ENCODE measurements at regions not wholly inside any gene's neighbourhood (a gene's known extent, or its start where the extent isn't known, plus 50 kb on each side); places are given as distances from the start of the nearest gene placed in this dataset.
"Not testable (repeated sequence)": the region's sequence is repeated elsewhere in the genome, so short reads cannot be mapped to it uniquely, and the experiment has no call there.

DNA sequence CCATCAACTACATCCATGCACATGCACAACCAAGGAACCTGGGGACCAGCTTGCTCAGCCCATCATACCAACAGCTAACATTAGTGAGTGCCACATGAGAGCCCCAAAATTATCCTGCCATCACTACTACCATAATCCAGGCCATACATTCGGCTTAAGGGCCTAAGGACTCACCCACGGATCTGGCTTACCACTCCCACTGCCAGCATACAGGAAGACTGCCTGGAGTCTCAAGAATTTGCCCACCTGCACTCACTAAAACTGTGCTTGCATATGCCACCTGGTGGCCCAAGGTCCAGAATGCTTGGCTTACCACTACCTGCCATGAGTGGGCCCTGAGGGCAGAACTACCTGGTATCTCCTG is 1562.9 kb upstream of the PRR20A start:
- H3K4me1 ChIP-seq (ENCODE audit: control insufficient read depth, insufficient read depth, low read length, poor library complexity, severe bottlenecking) = no peaks in the 10 kb centered on the region
- Mint-ChIP-seq H3K27ac (no peak overlapping the region), H3K9me3 (peaks cover 0 to 27% (median 6%) of the 10 kb centered on the region in 7 donors), H3K36me3 (no peaks in the 10 kb centered on the region), H3K4me1 (no peaks in the 10 kb centered on the region), H3K4me3 (no peak overlapping the region), H3K27me3 (no peaks in the 10 kb centered on the region)
- no peak for ATAC-seq (ENCODE audit: low read depth in 2 of 2)
- H3K27me3 ChIP-seq (ENCODE audit: control insufficient read depth, insufficient read depth, low read length) = no peaks in the 10 kb centered on the region
- H3K27ac ChIP-seq (ENCODE audit: insufficient read depth, low read length, poor library complexity, severe bottlenecking) = no peak overlapping the region
- no peaks in the 10 kb centered on the region for H3K36me3 ChIP-seq (ENCODE audit: control insufficient read depth, insufficient read depth, low read length)
- no peak overlapping the region for H3K4me3 ChIP-seq (ENCODE audit: low read depth, low read length)
- H3K9me3 ChIP-seq (ENCODE audit: control insufficient read depth in 2 of 2, low read length in 2 of 2) = peaks cover 0 to 16% of the 10 kb centered on the region in 2 experiments
- DNase-seq = no peak

DNA sequence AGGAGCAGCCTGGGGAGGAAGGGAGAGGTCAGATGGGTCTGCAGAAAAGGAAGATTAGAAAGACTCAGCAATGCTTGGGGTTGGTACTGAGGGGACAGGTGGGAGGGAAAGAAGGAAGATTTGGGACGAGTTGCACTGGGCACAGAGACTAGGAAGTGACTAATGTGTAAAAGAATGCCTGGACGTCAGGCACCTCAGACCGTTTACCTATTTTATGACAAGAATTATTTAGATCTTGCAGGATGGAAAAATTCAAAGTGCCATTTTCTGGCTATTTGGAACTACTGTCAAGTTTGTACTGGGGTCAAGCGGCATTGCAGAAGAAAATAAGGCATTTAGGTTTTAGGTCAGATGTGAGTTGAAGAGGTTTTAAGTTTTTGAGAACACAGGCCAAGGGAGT is 1558.4 kb upstream of the PRR20A start:
- not testable (repeated sequence) for H3K27me3 ChIP-seq (ENCODE audit: control insufficient read depth, insufficient read depth, low read length); H3K36me3 ChIP-seq (ENCODE audit: control insufficient read depth, insufficient read depth, low read length); H3K27ac ChIP-seq (ENCODE audit: insufficient read depth, low read length, poor library complexity, severe bottlenecking); H3K4me1 ChIP-seq (ENCODE audit: control insufficient read depth, insufficient read depth, low read length, poor library complexity, severe bottlenecking); H3K27me3 Mint-ChIP-seq; H3K4me3 Mint-ChIP-seq; H3K27ac Mint-ChIP-seq; DNase-seq; H3K36me3 Mint-ChIP-seq; ATAC-seq (ENCODE audit: low read depth in 2 of 2); H3K4me3 ChIP-seq (ENCODE audit: low read depth, low read length); H3K9me3 ChIP-seq (ENCODE audit: control insufficient read depth in 2 of 2, low read length in 2 of 2); H3K4me1 Mint-ChIP-seq
- H3K9me3 Mint-ChIP-seq = peaks cover 2 to 31% (median 11%) of the 10 kb centered on the region in 7 donors

DNA sequence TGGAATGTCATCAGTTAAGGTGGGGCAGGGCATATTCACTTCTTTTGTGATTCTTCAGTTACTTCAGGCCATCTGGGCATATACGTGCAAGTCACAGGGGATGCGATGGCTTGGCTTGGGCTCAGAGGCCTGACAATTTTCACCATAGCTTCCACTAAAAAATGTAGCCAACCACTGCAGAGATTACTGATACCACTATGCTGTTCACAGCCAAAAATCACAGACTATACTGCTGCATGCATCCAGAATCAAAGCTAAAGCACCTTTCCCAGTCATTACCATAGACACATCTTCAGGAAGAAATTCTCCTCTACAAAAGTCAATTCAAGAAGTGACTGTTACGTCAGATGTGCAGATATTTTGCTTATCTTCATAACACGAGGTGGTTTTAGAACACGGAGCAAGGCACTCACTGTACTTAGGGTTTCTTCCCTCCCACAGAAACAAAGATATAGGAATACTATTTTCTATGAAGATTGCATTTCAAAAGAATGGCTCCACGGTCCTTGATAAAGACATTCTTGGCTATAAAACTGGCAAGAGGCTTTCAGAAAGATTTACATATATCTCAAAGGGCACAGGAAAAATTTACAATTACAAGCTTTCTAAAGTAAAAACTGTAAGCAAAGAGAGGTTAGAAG is 1556.6 kb upstream of the PRR20A start:
- H3K4me1 ChIP-seq (ENCODE audit: control insufficient read depth, insufficient read depth, low read length, poor library complexity, severe bottlenecking) = no peaks in the 10 kb centered on the region
- H3K36me3 ChIP-seq (ENCODE audit: control insufficient read depth, insufficient read depth, low read length) = no peaks in the 10 kb centered on the region
- H3K9me3 Mint-ChIP-seq = peaks cover 2 to 27% (median 6%) of the 10 kb centered on the region in 7 donors
- H3K27me3 ChIP-seq (ENCODE audit: control insufficient read depth, insufficient read depth, low read length) = no peaks in the 10 kb centered on the region
- no peak for DNase-seq
- no peak overlapping the region for H3K27ac Mint-ChIP-seq
- no peak overlapping the region for H3K4me3 Mint-ChIP-seq
- no peak overlapping the region for H3K27ac ChIP-seq (ENCODE audit: insufficient read depth, low read length, poor library complexity, severe bottlenecking)
- H3K27me3 Mint-ChIP-seq = no peaks in the 10 kb centered on the region
- H3K4me3 ChIP-seq (ENCODE audit: low read depth, low read length) = no peak overlapping the region
- H3K36me3 Mint-ChIP-seq = no peaks in the 10 kb centered on the region
- H3K4me1 Mint-ChIP-seq = no peaks in the 10 kb centered on the region
- peaks cover 0 to 4% of the 10 kb centered on the region in 2 experiments for H3K9me3 ChIP-seq (ENCODE audit: control insufficient read depth in 2 of 2, low read length in 2 of 2)
- no peak for ATAC-seq (ENCODE audit: low read depth in 2 of 2)

DNA sequence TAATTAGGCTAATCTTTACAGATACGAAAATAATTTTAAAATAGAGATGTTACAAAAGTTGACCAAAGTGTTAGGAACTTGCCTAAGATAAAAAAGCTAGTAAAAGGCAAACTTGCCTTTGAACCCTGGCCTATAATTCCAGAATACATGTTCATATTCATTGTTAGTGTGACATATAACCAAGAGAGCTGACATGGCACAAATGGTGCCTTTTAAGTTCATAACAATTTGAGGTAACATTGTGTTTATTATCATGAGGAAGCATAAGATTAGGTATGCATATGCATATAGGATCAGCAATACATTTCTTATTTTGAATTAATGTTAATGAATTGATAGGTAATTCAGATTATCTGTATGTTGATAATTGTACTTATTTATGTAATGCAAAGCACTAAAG is 1537.9 kb upstream of the PRR20A start:
- no peaks in the 10 kb centered on the region for H3K4me1 Mint-ChIP-seq
- ATAC-seq (ENCODE audit: low read depth in 2 of 2) = no peak
- no peak for DNase-seq
- H3K9me3 ChIP-seq (ENCODE audit: control insufficient read depth in 2 of 2, low read length in 2 of 2) = peaks cover 0 to 12% of the 10 kb centered on the region in 2 experiments
- no peaks in the 10 kb centered on the region for H3K36me3 ChIP-seq (ENCODE audit: control insufficient read depth, insufficient read depth, low read length)
- no peak overlapping the region for H3K4me3 ChIP-seq (ENCODE audit: low read depth, low read length)
- no peaks in the 10 kb centered on the region for H3K4me1 ChIP-seq (ENCODE audit: control insufficient read depth, insufficient read depth, low read length, poor library complexity, severe bottlenecking)
- no peak overlapping the region for H3K27ac Mint-ChIP-seq
- H3K27me3 Mint-ChIP-seq = no peaks in the 10 kb centered on the region
- H3K4me3 Mint-ChIP-seq = no peak overlapping the region
- H3K36me3 Mint-ChIP-seq = no peaks in the 10 kb centered on the region
- H3K9me3 Mint-ChIP-seq = peaks cover 0 to 10% (median 0%) of the 10 kb centered on the region in 7 donors
- H3K27ac ChIP-seq (ENCODE audit: insufficient read depth, low read length, poor library complexity, severe bottlenecking) = no peak overlapping the region
- no peaks in the 10 kb centered on the region for H3K27me3 ChIP-seq (ENCODE audit: control insufficient read depth, insufficient read depth, low read length)

DNA sequence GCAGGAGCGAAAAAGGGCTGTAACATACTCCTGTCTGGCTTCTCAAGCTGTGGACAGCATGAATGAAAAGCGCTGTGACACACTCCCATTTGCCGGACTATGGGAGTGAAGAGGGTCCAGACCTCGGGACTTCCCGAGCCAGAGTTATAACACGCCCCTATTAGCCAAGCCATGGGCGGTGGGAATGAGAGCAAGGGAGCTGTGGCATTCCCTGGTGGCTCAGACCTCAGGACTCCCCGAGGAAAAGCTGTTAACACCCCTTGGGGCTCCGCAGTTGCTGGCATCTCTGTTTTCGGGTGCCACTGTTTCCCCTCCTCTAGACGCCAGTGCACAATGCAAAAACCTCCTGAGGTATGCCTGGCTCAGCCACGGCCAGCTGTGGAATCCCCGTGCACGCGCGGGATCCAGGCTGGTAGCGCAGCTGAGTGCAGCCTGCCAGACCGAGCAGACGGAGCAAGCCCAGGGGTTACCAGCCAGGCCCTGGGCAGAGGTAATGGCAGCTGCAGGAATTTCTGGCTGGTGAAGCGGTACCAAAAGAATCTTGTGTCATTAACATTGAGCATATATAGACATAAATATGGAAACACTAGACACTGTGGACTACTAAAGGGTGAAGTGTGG is 1534.6 kb upstream of the PRR20A start:
- Histone ChIP-seq H3K27me3 (ENCODE audit: control insufficient read depth, insufficient read depth, low read length) (no peaks in the 10 kb centered on the region), H3K27ac (ENCODE audit: insufficient read depth, low read length, poor library complexity, severe bottlenecking) (no peak overlapping the region), H3K36me3 (ENCODE audit: control insufficient read depth, insufficient read depth, low read length) (no peaks in the 10 kb centered on the region), H3K4me1 (ENCODE audit: control insufficient read depth, insufficient read depth, low read length, poor library complexity, severe bottlenecking) (no peaks in the 10 kb centered on the region), H3K4me3 (ENCODE audit: low read depth, low read length) (no peak overlapping the region), H3K9me3 (ENCODE audit: control insufficient read depth in 2 of 2, low read length in 2 of 2) (peaks cover 0 to 12% of the 10 kb centered on the region in 2 experiments)
- no peaks in the 10 kb centered on the region for H3K27me3 Mint-ChIP-seq
- H3K4me1 Mint-ChIP-seq = no peaks in the 10 kb centered on the region
- no peak overlapping the region for H3K4me3 Mint-ChIP-seq
- H3K9me3 Mint-ChIP-seq = peaks cover 0 to 12% (median 0%) of the 10 kb centered on the region in 7 donors
- no peak for DNase-seq
- no peaks in the 10 kb centered on the region for H3K36me3 Mint-ChIP-seq
- ATAC-seq (ENCODE audit: low read depth in 2 of 2) = no peak
- H3K27ac Mint-ChIP-seq = no peak overlapping the region

DNA sequence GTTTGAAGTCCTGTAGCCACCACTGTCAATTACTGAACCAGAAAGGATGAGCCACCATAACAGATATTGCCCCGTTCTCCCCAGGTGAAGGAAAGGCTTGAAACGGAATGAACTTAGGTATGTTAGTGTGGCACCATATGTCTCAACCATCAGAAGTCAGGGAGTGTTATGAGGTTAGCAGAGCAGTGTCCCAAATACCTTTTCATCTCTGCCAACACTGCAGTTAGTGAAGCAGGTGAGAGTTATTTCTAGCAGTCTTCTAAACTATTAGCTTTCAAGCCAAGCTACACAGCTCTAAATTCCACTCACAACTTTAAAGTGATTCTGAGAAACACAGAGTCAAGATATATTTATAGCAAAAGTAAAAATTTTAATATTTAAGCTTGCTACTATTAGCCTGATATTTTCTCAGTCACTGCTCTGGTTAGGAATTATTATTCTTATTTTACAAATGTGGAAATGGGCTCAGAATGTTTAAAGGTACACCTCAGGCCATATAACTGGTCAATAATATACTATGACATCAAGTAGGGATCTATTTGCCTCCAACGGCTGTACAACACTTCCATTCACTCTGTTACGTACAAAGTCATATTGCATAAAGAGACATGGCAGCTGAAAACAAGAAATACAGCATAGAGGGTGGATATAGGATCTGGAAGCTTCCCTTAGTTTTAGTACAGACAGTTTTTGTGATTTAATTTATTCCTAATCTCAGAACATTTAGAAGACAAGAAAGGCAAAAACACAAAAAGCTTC is 1527.1 kb upstream of the PRR20A start:
- no peaks in the 10 kb centered on the region for H3K4me1 ChIP-seq (ENCODE audit: control insufficient read depth, insufficient read depth, low read length, poor library complexity, severe bottlenecking)
- no peak overlapping the region for H3K27ac ChIP-seq (ENCODE audit: insufficient read depth, low read length, poor library complexity, severe bottlenecking)
- H3K9me3 Mint-ChIP-seq = peaks cover 0 to 6% (median 4%) of the 10 kb centered on the region in 7 donors
- H3K4me3 ChIP-seq (ENCODE audit: low read depth, low read length) = no peak overlapping the region
- no peaks in the 10 kb centered on the region for H3K36me3 ChIP-seq (ENCODE audit: control insufficient read depth, insufficient read depth, low read length)
- no peaks in the 10 kb centered on the region for H3K9me3 ChIP-seq (ENCODE audit: control insufficient read depth in 2 of 2, low read length in 2 of 2)
- no peaks in the 10 kb centered on the region for H3K4me1 Mint-ChIP-seq
- H3K27ac Mint-ChIP-seq = no peak overlapping the region
- no peaks in the 10 kb centered on the region for H3K36me3 Mint-ChIP-seq
- no peak overlapping the region for H3K4me3 Mint-ChIP-seq
- DNase-seq (no peak), ATAC-seq (ENCODE audit: low read depth in 2 of 2) (no peak)
- H3K27me3 ChIP-seq (ENCODE audit: control insufficient read depth, insufficient read depth, low read length) = no peaks in the 10 kb centered on the region
- H3K27me3 Mint-ChIP-seq = no peaks in the 10 kb centered on the region

DNA sequence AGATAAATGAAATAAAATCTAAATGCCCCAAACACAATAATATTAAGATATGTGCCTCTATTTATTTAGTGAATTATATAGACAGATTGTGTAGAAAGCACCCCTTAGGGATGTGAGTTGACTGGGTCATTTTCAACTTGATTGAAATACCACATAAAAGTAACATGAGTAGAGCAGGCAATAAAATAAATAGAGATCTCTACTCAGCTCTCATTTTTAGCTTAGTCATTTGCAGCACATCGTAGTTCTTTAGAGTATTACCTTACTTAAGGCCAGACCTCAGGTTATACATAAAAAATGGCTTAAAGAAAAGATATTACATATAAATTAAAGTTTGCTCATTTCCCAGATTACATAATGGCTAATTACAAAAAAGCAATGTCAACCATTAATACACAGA is 1525.6 kb upstream of the PRR20A start:
- no peaks in the 10 kb centered on the region for H3K9me3 ChIP-seq (ENCODE audit: control insufficient read depth in 2 of 2, low read length in 2 of 2)
- H3K4me1 Mint-ChIP-seq = no peaks in the 10 kb centered on the region
- H3K4me3 Mint-ChIP-seq = no peak overlapping the region
- H3K27ac ChIP-seq (ENCODE audit: insufficient read depth, low read length, poor library complexity, severe bottlenecking) = no peak overlapping the region
- H3K36me3 ChIP-seq (ENCODE audit: control insufficient read depth, insufficient read depth, low read length) = no peaks in the 10 kb centered on the region
- H3K9me3 Mint-ChIP-seq = peaks cover 0 to 5% (median 4%) of the 10 kb centered on the region in 7 donors
- DNase-seq = no peak
- no peaks in the 10 kb centered on the region for H3K27me3 Mint-ChIP-seq
- no peak for ATAC-seq (ENCODE audit: low read depth in 2 of 2)
- no peak overlapping the region for H3K4me3 ChIP-seq (ENCODE audit: low read depth, low read length)
- no peaks in the 10 kb centered on the region for H3K27me3 ChIP-seq (ENCODE audit: control insufficient read depth, insufficient read depth, low read length)
- no peaks in the 10 kb centered on the region for H3K4me1 ChIP-seq (ENCODE audit: control insufficient read depth, insufficient read depth, low read length, poor library complexity, severe bottlenecking)
- no peaks in the 10 kb centered on the region for H3K36me3 Mint-ChIP-seq
- no peak overlapping the region for H3K27ac Mint-ChIP-seq
